ENCODE measurements at regions not wholly inside any gene's neighbourhood (a gene's known extent, or its start where the extent isn't known, plus 50 kb on each side); places are given as distances from the start of the nearest gene placed in this dataset.

DNA sequence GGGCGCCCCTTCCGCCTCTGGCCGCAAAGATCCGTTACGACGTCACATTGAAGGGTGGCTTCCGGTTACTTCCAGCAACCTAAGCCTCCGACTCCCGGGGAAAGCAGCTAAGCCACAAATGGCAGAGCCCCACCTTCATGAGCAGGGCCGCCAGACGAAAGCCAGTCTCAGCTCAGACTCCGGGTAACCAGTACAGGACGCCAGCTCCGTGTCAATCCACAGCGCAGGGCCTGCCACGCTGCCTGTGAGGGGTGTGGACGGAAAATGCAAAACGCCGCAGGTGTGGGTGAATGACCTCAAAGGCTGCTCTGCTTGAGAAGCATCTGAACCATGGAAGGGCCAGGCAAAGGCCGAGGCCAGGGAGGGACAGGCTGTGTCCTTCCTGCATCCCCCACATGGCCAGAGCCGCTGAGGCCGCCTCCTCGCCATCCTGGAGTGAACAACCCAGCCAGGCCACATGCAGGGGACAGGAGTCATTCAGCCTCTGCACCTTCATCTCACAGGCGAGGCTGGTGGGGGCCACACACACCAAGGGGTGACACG, 53.5 kb upstream of the PPP2R2D start:
- peaks cover 2% of the 10 kb centered on the region for H3K27me3 Mint-ChIP-seq (ENCODE audit: unreplicated experiment)
- H3K9me3 Mint-ChIP-seq (ENCODE audit: unreplicated experiment) = peaks cover 8% of the 10 kb centered on the region
- H3K4me3 Mint-ChIP-seq (ENCODE audit: unreplicated experiment) = no peak overlapping the region
- DNase-seq = no peak
- H3K36me3 Mint-ChIP-seq (ENCODE audit: unreplicated experiment) = peaks cover 8% of the 10 kb centered on the region
- H3K27ac Mint-ChIP-seq (ENCODE audit: unreplicated experiment) = no peak overlapping the region
- H3K4me1 Mint-ChIP-seq (ENCODE audit: low read depth, unreplicated experiment) = no peaks in the 10 kb centered on the region
- TF ChIP-seq, protein P1, sequence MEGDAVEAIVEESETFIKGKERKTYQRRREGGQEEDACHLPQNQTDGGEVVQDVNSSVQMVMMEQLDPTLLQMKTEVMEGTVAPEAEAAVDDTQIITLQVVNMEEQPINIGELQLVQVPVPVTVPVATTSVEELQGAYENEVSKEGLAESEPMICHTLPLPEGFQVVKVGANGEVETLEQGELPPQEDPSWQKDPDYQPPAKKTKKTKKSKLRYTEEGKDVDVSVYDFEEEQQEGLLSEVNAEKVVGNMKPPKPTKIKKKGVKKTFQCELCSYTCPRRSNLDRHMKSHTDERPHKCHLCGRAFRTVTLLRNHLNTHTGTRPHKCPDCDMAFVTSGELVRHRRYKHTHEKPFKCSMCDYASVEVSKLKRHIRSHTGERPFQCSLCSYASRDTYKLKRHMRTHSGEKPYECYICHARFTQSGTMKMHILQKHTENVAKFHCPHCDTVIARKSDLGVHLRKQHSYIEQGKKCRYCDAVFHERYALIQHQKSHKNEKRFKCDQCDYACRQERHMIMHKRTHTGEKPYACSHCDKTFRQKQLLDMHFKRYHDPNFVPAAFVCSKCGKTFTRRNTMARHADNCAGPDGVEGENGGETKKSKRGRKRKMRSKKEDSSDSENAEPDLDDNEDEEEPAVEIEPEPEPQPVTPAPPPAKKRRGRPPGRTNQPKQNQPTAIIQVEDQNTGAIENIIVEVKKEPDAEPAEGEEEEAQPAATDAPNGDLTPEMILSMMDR (IDR thresholded peaks at IDR 0.05; ENCODE audit: partially characterized antibody, unreplicated experiment) = no peak

DNA sequence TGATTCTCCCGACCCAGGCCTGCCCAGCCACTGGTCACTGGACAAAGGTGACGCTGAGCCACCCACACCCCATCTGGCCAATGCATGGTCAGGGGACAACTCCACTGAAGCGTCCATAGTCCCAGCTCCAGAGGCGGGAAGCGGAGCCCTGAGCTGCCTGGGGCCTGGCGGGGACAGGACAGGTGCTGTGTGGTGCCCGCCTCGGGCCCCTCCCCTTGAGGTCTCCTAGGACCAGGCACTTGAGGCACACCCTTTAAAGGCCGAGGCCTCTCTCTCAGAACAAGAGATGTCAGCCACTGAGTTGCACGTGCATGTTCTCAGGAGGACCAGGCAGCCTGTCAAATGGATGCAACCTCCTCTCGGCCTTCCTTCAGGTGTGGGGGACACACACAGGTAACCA, 52.5 kb upstream of the PPP2R2D start:
- H3K4me1 Mint-ChIP-seq (ENCODE audit: low read depth, unreplicated experiment) = no peaks in the 10 kb centered on the region
- H3K27me3 Mint-ChIP-seq (ENCODE audit: unreplicated experiment) = peaks cover 2% of the 10 kb centered on the region
- TF ChIP-seq, protein P1 (IDR thresholded peaks at IDR 0.05; ENCODE audit: partially characterized antibody, unreplicated experiment) = no peak
- peaks cover 8% of the 10 kb centered on the region for H3K36me3 Mint-ChIP-seq (ENCODE audit: unreplicated experiment)
- H3K9me3 Mint-ChIP-seq (ENCODE audit: unreplicated experiment) = peaks cover 8% of the 10 kb centered on the region
- H3K4me3 Mint-ChIP-seq (ENCODE audit: unreplicated experiment) = no peak overlapping the region
- DNase-seq = no peak
- no peak overlapping the region for H3K27ac Mint-ChIP-seq (ENCODE audit: unreplicated experiment)

DNA sequence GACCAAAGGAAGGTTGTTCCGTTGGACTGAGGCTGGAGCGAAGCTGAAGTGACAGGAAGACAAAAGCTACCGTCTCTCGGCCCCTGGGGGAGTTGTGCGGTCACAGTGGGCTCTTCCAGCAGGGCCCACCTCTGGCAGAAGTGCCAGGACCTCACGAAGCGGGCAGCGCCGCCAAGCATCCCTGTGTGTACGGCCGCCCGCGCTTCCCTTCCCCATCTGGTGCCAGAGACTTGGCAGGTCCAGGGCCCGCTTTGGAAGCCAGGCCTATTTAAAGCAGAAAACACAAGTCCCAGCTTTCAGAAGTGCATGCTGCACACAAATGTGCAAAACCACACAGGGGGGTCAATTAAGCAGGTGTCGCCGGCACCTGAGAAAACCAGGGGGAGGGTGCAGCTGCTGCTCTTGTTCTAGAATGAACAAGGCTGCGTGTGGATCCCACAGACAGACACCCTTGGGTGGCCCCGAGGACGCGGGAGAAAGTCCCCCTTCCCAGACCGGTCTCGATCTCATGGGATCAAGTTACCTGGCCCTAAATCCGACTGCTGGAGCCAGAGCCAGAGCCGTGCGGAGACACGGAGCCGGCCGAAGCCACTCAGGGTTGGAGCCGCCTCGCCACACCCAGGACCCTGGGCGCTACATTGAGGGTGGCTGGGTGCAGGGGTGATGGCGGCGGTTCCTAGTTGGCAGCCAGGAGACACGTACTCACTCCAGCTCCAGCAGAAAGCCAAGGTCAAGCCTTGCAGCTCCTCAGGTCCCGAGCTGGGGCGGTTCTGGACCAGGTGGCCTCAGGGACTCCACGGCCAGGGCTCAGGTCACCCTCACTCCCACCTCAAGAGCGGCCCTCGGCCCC, 51.8 kb upstream of the PPP2R2D start:
- H3K4me3 Mint-ChIP-seq (ENCODE audit: unreplicated experiment) = no peak overlapping the region
- peaks cover 8% of the 10 kb centered on the region for H3K36me3 Mint-ChIP-seq (ENCODE audit: unreplicated experiment)
- TF ChIP-seq, protein P1 (IDR thresholded peaks at IDR 0.05; ENCODE audit: partially characterized antibody, unreplicated experiment) = no peak
- peaks cover 8% of the 10 kb centered on the region for H3K9me3 Mint-ChIP-seq (ENCODE audit: unreplicated experiment)
- no peak overlapping the region for H3K27ac Mint-ChIP-seq (ENCODE audit: unreplicated experiment)
- no peak for DNase-seq
- H3K4me1 Mint-ChIP-seq (ENCODE audit: low read depth, unreplicated experiment) = no peaks in the 10 kb centered on the region
- peaks cover 4% of the 10 kb centered on the region for H3K27me3 Mint-ChIP-seq (ENCODE audit: unreplicated experiment)

DNA sequence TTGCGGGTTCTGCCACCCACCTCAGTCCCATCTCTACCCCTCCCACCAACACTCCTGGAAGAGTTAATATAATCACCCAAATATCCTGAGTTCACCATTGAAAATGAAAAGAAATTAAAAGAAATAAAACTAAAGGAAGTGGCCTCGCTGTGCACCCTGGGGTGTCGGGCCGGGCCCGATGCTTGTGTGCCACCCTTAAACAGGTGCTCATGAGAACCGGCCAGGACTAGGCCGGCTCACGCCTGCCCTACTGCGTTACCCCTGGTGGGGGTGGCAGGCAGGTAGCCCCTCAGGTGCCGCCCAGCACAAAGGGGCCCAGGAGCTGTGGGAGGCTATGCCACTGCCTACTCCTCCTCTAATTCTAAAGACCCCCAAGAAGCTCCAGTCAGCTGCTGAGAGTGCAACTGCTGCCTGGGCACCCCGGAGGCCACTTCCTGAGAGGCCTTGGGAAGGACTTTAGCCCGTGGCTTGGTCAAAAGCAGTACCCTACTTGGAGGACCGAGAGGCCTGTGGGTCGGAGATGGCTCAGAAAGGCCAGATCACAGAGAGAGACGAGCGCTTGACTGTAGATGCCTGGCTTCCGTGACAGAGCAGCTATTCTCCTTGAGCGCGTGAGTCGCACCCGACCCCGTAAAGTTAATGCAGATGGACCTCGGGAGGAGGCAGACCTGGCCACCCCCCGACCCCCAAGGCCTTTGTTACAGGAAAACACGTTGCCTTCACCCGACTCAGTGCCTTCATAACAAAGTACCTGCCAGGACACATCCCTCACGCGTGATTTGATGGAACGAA, 51.0 kb upstream of the PPP2R2D start:
- Mint-ChIP-seq H3K36me3 (ENCODE audit: unreplicated experiment) (peaks cover 8% of the 10 kb centered on the region), H3K9me3 (ENCODE audit: unreplicated experiment) (peaks cover 9% of the 10 kb centered on the region), H3K4me1 (ENCODE audit: low read depth, unreplicated experiment) (no peaks in the 10 kb centered on the region), H3K27me3 (ENCODE audit: unreplicated experiment) (peaks cover 6% of the 10 kb centered on the region), H3K27ac (ENCODE audit: unreplicated experiment) (no peak overlapping the region), H3K4me3 (ENCODE audit: unreplicated experiment) (no peak overlapping the region)
- no peak for DNase-seq
- TF ChIP-seq, protein P1 (IDR thresholded peaks at IDR 0.05; ENCODE audit: partially characterized antibody, unreplicated experiment) = no peak
